ENCODE measurements at regions not wholly inside any gene's neighbourhood (a gene's known extent, or its start where the extent isn't known, plus 50 kb on each side); places are given as distances from the start of the nearest gene placed in this dataset.

DNA sequence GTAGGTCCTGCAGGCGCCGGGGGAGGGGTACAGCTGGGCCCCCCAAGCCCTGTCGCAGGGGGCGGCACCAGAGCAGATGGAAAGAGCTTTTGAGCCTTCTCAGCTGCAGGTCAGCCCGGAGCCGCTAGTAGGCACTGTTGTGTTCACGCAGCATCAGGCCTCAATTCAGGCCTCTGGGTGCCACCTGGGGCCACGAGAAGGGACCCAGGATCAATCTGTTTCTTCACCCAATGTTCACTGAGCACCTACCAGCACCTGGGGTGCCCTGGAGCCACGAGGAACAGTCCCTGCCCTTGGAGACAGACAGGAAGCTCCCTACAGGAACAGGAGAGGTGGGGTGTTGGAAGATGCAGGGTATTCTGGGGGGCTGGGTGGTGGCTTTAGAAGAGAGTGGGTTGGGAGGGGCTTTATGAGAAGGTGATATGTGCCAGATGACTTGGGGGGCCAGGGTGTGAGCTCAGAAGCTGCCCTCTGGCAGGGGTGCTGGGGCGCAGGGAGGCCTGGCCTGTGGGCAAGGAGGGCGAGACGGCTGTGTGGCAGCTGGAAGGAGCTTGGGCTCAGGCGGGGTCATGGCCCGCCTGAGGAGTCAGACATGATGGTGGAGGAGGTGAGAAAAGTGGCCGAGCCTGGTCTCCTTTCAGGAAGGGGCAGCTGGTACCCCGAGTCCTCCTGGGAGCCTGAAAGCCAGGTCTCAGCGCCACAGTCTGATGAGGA lies 121.9 kb upstream of the GSE1 start:
- Mint-ChIP-seq H3K27me3 (peaks cover 8% of the 10 kb centered on the region), H3K4me3 (peak overlapping the region in 1 of 4 donors; percentile 63), H3K9me3 (no peaks in the 10 kb centered on the region), H3K27ac (no peak overlapping the region), H3K36me3 (no peaks in the 10 kb centered on the region), H3K4me1 (peaks cover 0 to 5% (median 4%) of the 10 kb centered on the region in 3 donors)

- no peak overlapping the region for H3K27ac Mint-ChIP-seq
- H3K9me3 Mint-ChIP-seq, result peaks cover 0 to 2% (median 0%) of the 10 kb centered on the region in 3 donors
- peaks cover 8% of the 10 kb centered on the region for H3K27me3 Mint-ChIP-seq
- no peaks in the 10 kb centered on the region for H3K36me3 Mint-ChIP-seq
- peaks cover 0 to 5% (median 4%) of the 10 kb centered on the region in 3 donors for H3K4me1 Mint-ChIP-seq
- no peak overlapping the region for H3K4me3 Mint-ChIP-seq
Observed at GRCh38 chr16:85491798-85492294, 121.3 kb upstream of the GSE1 start.

DNA sequence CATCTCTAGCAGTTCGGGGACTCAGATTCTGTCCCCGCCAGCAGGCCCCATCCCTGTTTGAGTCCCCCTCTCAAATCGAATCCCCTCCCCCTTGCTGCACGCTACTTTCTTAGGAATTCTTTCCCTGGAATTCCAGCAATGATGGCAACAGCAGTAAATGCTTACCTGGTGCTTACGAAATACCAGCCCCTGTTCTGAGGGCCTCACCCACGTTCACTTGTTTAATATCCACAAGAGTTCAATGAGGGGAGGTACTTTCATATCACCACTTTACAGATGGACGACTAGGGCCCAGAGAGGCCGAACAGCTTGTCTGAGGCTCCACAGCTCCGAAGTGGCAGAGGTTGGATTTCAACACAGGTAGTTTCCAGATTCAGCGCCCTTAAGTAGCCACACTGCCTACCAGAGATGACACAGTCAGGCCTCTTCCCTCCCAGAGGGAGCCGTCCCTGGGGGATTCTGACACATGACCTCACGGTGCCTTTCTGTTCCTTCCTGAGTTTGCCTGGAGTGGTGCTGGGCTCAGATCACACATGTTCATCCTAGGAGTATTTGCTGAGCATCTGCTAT lies 120.7 kb upstream of the GSE1 start:
- Mint-ChIP-seq H3K9me3 (peaks cover 0 to 2% (median 0%) of the 10 kb centered on the region in 3 donors), H3K4me1 (peaks cover 0 to 5% (median 4%) of the 10 kb centered on the region in 3 donors), H3K27ac (no peak overlapping the region), H3K27me3 (peaks cover 8% of the 10 kb centered on the region), H3K4me3 (no peak overlapping the region), H3K36me3 (no peaks in the 10 kb centered on the region)

DNA sequence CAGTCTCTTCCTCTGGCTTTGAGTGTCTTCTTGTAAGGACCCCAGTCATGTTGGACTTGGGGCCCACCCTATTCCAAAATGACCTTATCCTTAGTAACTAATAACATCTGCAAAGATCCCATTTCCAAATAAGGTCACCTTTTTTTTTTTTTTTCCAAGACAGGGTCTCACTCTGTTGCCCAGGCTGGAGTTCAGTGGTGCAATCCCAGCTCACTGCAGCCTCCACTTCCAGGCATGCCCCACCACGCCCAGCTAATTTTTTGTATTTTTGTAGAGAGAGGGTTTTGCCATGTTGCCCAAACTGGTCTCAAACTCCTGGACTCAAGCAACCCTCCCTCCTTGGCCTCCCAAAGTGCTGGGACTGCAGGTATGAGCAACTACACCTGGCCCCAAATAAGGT lies 118.8 kb upstream of the GSE1 start:
- peaks cover 0 to 2% (median 0%) of the 10 kb centered on the region in 3 donors for H3K9me3 Mint-ChIP-seq
- H3K4me1 Mint-ChIP-seq, result peaks cover 0 to 13% (median 7%) of the 10 kb centered on the region in 3 donors
- no peaks in the 10 kb centered on the region for H3K36me3 Mint-ChIP-seq
- H3K27me3 Mint-ChIP-seq, result peaks cover 10% of the 10 kb centered on the region
- no peak overlapping the region for H3K4me3 Mint-ChIP-seq
- no peak overlapping the region for H3K27ac Mint-ChIP-seq

- Mint-ChIP-seq H3K27me3 (peaks cover 6% of the 10 kb centered on the region), H3K9me3 (peaks cover 0 to 2% (median 0%) of the 10 kb centered on the region in 3 donors), H3K4me3 (no peak overlapping the region), H3K27ac (peak overlapping the region in 1 of 3 donors; percentile 26), H3K36me3 (no peaks in the 10 kb centered on the region), H3K4me1 (peaks cover 0 to 13% (median 7%) of the 10 kb centered on the region in 3 donors)
Observed at GRCh38 chr16:85495259-85495658, 117.9 kb upstream of the GSE1 start.

- peaks cover 6% of the 10 kb centered on the region for H3K27me3 Mint-ChIP-seq
- H3K27ac Mint-ChIP-seq, result peak overlapping the region in 1 of 3 donors; percentile 19
- no peak overlapping the region for H3K4me3 Mint-ChIP-seq
- H3K36me3 Mint-ChIP-seq, result no peaks in the 10 kb centered on the region
- peaks cover 0 to 2% (median 0%) of the 10 kb centered on the region in 3 donors for H3K9me3 Mint-ChIP-seq
- peaks cover 0 to 13% (median 7%) of the 10 kb centered on the region in 3 donors for H3K4me1 Mint-ChIP-seq
Observed at GRCh38 chr16:85495823-85496538, 117.1 kb upstream of the GSE1 start.

DNA sequence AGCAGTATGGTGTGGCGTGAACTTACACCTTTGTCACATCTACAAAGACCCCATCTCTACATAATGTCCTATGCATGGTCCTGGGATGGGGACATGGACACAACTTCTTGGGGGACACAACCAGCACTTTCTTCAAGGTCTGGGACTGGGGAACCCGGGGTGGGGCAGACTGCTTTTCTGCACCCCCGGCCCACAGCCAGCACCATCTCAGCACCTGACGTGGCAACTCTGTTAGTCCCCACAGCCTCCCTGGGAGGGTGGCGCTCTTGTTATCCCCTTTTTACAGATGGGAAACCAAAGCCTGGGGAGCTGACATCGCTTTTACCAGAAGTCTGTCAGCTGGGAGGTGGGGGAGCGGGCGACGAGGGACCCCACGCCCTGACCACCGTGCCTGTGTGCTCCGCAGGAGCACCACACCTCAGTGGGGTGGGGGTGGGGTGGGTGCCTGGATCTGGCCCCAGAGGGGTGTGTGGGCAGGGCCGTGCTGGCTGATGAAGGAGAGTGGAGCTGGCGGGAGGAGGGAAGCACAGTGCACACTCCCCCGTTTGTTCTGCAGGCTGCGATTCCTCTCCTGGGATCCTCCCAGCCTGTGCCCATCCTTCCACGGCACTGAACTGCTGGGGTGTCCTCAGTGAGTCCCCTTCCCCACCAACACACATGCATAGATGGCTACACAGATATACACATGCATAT lies 115.4 kb upstream of the GSE1 start:
- no peak overlapping the region for H3K4me3 Mint-ChIP-seq
- peaks cover 0 to 2% (median 0%) of the 10 kb centered on the region in 3 donors for H3K9me3 Mint-ChIP-seq
- peaks cover 0 to 9% (median 2%) of the 10 kb centered on the region in 3 donors for H3K4me1 Mint-ChIP-seq

DNA sequence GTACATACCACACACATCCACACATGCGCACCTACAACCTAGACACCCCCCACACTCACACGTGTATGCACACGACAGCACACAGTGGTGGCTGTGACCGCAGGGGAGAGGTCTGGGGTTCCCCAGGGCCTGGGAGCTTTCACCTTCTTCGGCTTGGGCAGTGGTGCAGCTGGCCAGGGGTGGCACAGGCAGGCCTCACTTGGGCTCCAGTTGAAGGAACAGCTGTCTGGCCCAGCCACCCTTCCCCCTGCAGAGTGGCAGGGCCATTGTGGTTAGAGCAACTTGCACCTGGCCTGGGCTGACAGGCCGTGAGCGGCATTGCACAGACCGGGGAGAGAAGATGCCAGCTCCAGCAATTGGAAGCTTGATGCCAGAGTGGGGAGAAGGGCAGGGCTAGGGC lies 114.5 kb upstream of the GSE1 start:
- Mint-ChIP-seq H3K27ac (peak overlapping the region in 1 of 3 donors; percentile 37), H3K4me1 (peaks cover 0 to 9% (median 2%) of the 10 kb centered on the region in 3 donors), H3K27me3 (peaks cover 3% of the 10 kb centered on the region), H3K36me3 (no peaks in the 10 kb centered on the region), H3K4me3 (peak overlapping the region in 1 of 4 donors; percentile 35), H3K9me3 (peaks cover 0 to 2% (median 0%) of the 10 kb centered on the region in 3 donors)

More for the DNA sequence above, 115.4 kb upstream of the GSE1 start:
- peaks cover 3% of the 10 kb centered on the region for H3K27me3 Mint-ChIP-seq
- H3K36me3 Mint-ChIP-seq, result no peaks in the 10 kb centered on the region
- no peak overlapping the region for H3K27ac Mint-ChIP-seq

- Mint-ChIP-seq H3K4me3 (no peak overlapping the region), H3K27me3 (peaks cover 3% of the 10 kb centered on the region), H3K9me3 (peaks cover 0 to 3% (median 0%) of the 10 kb centered on the region in 3 donors), H3K27ac (no peak overlapping the region), H3K36me3 (no peaks in the 10 kb centered on the region), H3K4me1 (peaks cover 0 to 9% (median 2%) of the 10 kb centered on the region in 3 donors)
Observed at GRCh38 chr16:85500220-85500619, 112.9 kb upstream of the GSE1 start.

DNA sequence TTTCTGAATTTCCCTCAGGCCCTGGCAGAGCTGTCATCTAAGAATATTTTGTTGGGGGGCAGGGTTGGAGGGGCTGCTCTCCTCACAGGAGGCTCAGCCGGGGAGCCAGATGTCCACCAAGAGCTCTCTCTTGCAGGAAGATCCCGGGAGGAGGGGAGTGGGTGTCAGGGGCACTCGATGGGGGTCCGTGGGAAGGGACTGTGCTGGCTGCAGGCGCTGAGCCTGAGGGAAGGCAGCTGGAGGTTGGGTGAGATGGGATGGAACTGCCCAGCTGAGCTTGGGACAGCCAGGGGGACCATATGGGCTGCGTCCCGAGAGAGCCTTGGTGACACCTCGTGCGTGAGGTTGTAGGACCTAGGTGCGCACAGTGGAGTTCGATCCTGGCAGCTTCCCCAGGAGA lies 111.2 kb upstream of the GSE1 start:
- no peak overlapping the region for H3K4me3 Mint-ChIP-seq
- H3K4me1 Mint-ChIP-seq, result peaks cover 0 to 9% (median 2%) of the 10 kb centered on the region in 3 donors

DNA sequence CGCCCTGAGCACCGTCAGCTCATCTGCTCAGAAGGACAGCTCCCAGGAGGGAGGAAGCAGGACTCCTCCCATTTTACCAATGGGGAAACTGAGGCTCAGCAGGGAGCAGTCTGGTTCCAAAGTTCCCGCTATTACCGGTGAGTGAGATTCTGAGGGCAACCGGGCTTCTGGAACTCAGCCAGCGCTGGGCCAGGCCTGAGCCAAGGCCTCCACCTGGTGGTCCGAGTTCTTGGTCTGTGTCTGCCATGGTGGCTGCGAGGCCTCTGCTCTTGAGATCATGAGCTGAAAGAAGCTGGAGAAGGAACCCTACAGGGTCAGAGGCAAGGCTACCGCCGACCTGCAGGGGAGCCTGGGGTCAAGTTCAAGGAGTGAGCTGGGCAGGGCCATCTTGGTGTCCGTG lies 110.8 kb upstream of the GSE1 start:
- Mint-ChIP-seq H3K4me3 (no peak overlapping the region), H3K4me1 (peaks cover 0 to 9% (median 2%) of the 10 kb centered on the region in 3 donors), H3K9me3 (peaks cover 0 to 1% (median 0%) of the 10 kb centered on the region in 3 donors), H3K27ac (no peak overlapping the region), H3K27me3 (peaks cover 3% of the 10 kb centered on the region), H3K36me3 (no peaks in the 10 kb centered on the region)

More for the DNA sequence above, 111.2 kb upstream of the GSE1 start:
- Mint-ChIP-seq H3K36me3 (no peaks in the 10 kb centered on the region), H3K9me3 (peaks cover 0 to 1% (median 0%) of the 10 kb centered on the region in 3 donors), H3K27me3 (peaks cover 3% of the 10 kb centered on the region), H3K27ac (no peak overlapping the region)

- peaks cover 3% of the 10 kb centered on the region for H3K27me3 Mint-ChIP-seq
- H3K9me3 Mint-ChIP-seq, result peaks cover 0 to 1% (median 0%) of the 10 kb centered on the region in 3 donors
- H3K4me3 Mint-ChIP-seq, result no peak overlapping the region
- no peak overlapping the region for H3K27ac Mint-ChIP-seq
- peaks cover 0 to 4% (median 0%) of the 10 kb centered on the region in 3 donors for H3K4me1 Mint-ChIP-seq
- H3K36me3 Mint-ChIP-seq, result no peaks in the 10 kb centered on the region
Observed at GRCh38 chr16:85503679-85504231, 109.4 kb upstream of the GSE1 start.

- Mint-ChIP-seq H3K36me3 (no peaks in the 10 kb centered on the region), H3K9me3 (peaks cover 0 to 1% (median 0%) of the 10 kb centered on the region in 3 donors), H3K4me3 (no peak overlapping the region), H3K27me3 (peaks cover 4% of the 10 kb centered on the region), H3K4me1 (peaks cover 0 to 1% (median 0%) of the 10 kb centered on the region in 3 donors), H3K27ac (no peak overlapping the region)
Observed at GRCh38 chr16:85504242-85504641, 108.9 kb upstream of the GSE1 start.
